GM21737 (cell line): ENCODE measurements at regions not wholly inside any gene's neighbourhood (a gene's known extent, or its start where the extent isn't known, plus 50 kb on each side); places are given as distances from the start of the nearest gene placed in this dataset.
"Not testable (repeated sequence)": the region's sequence is repeated elsewhere in the genome, so short reads cannot be mapped to it uniquely, and the experiment has no call there.

ENCODE experiments used
- ATAC-seq: cut with Tn5 transposase; IDR thresholded peaks from one replicate; pipeline ENCODE4 v1.9.1; 2021; ENCODE audit warnings: mild to moderate bottlenecking, moderate library complexity; ENCODE audit not compliant: unreplicated experiment

GRCh38 chr20:40284611-40285010 lies 404.4 kb downstream of the MAFB start:
- ATAC-seq: no peak

DNA sequence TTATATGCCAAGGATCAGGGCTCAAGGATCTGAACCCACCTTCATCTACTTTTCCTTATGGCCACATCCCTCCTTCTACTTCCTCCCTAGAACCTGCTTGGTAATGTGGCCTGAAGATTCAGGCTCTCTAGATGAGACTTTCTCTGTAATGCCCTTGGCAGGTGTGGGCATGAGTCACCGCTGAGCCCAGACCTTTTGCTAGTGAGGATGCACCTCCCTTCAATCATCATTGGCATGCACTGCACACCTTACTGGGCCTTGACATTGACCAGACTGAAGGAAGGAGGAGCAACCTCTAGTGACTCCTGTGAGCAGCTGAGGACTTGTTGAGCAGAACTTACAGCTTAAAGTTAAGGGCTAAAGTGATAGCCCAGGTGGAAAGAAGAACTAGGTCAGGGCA lies 405.3 kb downstream of the MAFB start:
- no peak for ATAC-seq

- ATAC-seq: no peak
Measured at GRCh38 chr20:40282941-40283340, 406.1 kb downstream of the MAFB start.

DNA sequence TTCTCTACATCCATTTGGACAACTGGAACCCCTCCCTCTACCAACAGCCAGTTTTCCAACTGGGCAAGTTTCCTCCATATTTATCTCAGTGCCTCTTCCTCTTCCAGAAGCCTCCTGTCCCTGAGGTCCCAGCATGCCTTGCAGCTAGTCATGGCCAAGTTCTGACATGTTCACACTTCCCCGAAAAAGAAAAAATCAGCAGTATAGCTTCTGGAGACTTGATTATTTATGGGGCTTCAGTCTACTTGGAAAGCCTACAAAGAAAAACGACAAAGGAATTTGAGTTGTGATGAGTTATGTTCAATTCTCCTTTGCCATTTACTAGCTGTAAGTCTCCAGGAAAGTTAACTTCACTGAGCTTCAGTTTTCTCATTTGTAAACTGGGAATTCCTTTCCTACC lies 406.5 kb downstream of the MAFB start:
- ATAC-seq: no peak

DNA sequence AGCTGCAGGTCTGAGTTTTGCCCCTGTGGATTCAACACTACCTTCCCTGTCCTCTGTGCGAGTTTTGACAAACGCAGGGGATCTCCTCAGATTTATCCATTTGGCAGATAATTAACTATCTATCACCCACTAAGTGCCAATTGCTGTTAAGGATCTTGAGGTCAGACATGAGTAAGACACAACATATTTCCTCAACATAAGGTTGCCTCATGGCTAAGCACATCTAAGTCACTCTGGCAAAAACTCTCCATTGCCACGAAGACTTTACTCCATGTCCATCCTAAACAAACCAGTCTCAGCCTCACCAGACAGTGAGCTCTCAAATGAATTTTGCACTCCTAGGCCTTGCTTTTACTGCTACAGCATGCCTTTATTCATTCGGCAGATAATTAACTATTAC lies 408.4 kb downstream of the MAFB start:
- no peak for ATAC-seq

DNA sequence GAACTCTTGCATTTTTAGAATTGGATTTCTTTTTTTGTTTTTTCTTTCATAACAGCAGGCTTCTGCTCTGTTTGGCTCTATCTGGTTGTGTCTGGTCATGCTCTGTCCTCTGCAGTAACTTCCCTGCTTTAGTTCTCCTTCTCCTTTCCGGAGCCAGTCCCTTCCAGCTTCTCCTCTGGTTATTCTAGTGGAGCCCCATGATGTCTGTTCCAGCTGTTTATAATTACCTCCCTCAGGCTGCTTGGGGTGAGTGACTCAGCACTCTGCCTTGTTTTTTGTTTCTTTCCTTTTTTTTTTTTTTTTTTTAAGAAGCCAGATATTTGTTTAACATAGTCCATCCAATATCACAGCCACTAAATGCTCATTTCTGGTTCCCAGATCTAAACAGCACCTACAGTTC lies 409.6 kb downstream of the MAFB start:
- ATAC-seq: no peak

DNA sequence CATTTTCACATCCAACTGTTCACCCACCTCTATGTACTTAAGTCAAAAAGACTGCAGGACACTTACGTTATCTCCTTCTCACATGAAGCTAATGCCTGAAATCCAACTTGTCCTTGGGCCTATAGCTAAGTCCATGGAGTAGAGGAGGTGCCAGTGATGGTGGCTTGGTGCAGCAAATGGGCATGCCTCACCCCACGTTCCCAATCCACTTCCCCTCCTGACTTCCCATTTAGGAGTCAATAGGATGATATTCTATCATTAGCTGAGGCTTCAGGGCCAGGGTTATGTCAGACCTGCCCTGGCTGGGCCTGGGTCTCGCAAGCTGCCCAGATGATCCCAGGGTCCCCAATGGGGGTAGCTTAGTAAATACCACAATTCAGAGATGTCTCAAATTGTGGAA lies 410.4 kb downstream of the MAFB start:
- ATAC-seq: no peak

GRCh38 chr20:40276301-40276700 lies 412.7 kb downstream of the MAFB start:
- no peak for ATAC-seq

DNA sequence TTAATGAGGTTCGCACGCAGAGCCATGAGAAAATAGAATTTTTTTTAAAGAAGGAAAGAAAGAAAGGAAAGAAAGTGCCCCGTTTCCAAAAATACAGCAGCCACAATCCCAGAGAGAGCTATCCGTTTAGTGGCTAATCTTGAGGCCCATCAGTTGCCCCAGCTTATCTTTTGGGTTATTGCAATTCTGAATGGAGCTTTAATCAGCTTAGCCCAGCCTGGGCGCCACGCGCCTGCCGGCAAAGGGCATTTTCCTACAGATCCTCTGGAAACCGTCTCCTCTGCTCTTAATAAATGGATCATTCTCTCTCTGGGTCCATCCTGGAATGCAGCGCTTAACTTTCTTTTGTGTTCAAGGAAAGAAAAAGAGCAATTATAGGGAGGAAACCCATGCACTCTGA lies 413.3 kb downstream of the MAFB start:
- ATAC-seq: no peak

GRCh38 chr20:40274912-40275533 lies 414.0 kb downstream of the MAFB start:
- ATAC-seq: no peak

GRCh38 chr20:40269274-40269673 lies 419.8 kb downstream of the MAFB start:
- ATAC-seq: not testable (repeated sequence)

GRCh38 chr20:40268321-40269075 lies 420.5 kb downstream of the MAFB start:
- no peak for ATAC-seq

GRCh38 chr20:40265825-40266533 lies 423.1 kb downstream of the MAFB start:
- ATAC-seq: no peak

- no peak for ATAC-seq
Measured at GRCh38 chr20:40262219-40262618, 426.8 kb downstream of the MAFB start.

DNA sequence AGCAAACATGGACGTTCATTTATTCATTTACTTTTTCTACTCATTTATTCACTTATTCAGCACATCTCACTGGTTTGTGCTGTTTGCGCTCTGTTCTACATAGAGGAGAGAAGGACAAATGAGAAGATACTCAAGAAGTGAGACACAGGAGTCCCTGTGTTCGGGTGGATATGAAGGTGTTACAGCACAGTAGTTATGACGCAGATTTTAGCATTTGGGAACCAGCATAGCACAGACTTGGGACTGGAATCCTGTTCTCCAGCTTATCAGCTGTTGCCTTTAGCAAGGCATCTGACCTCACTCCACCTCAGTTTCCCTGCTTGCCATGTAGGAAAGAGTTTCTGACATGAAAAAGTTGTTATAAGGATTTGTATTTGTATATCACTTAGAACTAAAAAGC lies 430.1 kb downstream of the MAFB start:
- ATAC-seq: no peak

- no peak for ATAC-seq
Measured at GRCh38 chr20:40257763-40258162, 431.3 kb downstream of the MAFB start.

GRCh38 chr20:40255365-40255764 lies 433.7 kb downstream of the MAFB start:
- no peak for ATAC-seq

GRCh38 chr20:40254023-40254772 lies 434.8 kb downstream of the MAFB start:
- no peak for ATAC-seq

- no peak for ATAC-seq
Measured at GRCh38 chr20:40251284-40251932, 437.6 kb downstream of the MAFB start.

- ATAC-seq: no peak
Measured at GRCh38 chr20:40249805-40250204, 439.2 kb downstream of the MAFB start.

DNA sequence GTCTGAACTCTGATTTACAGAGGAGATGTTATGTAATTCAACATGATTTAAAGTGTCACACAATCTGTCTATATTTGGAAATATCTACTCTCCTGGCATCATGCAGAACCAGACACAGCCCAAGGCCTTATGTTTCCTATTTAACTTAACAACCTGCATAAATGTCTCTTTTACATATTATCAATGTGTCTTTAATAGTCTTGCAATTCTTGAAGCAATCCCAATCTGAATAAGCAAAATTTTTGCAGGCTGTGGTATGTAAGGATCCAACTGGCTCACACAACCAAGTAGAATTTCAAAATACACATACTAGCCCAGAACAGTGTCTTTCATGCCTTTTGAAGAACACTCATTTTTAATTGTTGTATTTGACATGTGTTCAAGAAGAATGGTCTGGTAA lies 443.2 kb downstream of the MAFB start:
- no peak for ATAC-seq
